SIG-M5 (cell line): ENCODE measurements at regions not wholly inside any gene's neighbourhood (a gene's known extent, or its start where the extent isn't known, plus 50 kb on each side); places are given as distances from the start of the nearest gene placed in this dataset.
"Not testable (repeated sequence)": the region's sequence is repeated elsewhere in the genome, so short reads cannot be mapped to it uniquely, and the experiment has no call there.

Experiments
- DNase-seq: peaks from one replicate; lab custom pipeline; 2025; lab: John Stamatoyannopoulos, UW

DNA sequence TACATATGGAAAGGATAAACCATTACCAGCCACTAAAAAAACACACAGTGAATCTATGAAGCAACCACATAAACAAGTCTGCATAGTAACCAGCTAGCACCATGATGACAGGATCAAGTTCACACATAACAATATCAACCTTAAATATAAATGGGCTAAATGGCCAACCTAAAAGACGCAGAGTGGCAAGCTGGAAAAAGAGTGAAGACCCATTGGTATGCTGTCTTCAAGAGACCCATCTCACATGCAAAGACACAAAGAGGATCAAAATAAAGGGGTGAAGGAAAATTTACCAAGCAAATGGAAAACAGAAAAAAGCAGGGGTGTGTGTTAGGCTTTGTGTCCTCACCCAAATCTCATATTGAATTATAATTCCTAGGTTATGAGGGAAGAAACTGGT lies 909.2 kb downstream of the EPHA7 start:
- DNase-seq, result no peak

DNA sequence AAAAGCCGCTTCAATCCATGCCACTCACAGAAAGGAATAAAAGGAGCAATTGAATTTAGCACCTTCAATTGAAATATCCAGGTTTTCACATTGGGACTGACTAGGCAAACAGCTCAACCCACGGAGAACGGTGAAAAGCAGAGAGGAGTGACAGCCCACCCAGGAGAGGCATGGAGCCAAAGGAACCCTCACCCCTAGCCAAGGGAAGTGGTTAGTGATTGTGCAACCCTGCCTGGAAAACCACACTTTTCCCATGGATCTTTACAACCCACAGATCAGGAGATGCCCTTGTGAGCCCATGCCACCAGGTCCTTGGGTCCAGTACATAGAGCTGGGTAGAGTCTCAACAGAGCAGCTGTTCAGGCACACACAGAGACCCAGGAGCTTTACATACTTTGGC lies 911.8 kb downstream of the EPHA7 start:
- no peak for DNase-seq

DNA sequence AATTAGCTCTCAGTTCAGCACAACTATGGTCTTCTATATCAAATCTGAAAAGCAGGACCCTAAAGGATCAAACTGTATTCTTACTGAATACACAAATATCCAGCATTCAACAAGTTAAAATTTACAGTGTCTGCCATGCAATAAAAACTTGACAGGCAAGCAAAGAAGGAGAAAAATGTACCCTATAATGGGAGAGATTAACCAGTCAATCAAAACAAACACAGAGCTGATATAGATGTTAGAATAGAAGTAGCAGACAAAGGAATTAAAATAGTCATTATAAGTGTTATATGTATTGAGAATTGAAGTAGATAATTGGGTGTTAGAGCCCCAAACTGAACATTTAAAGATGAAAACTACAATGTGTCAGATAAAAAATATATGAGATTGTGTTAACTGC lies 914.9 kb downstream of the EPHA7 start:
- no peak for DNase-seq

DNA sequence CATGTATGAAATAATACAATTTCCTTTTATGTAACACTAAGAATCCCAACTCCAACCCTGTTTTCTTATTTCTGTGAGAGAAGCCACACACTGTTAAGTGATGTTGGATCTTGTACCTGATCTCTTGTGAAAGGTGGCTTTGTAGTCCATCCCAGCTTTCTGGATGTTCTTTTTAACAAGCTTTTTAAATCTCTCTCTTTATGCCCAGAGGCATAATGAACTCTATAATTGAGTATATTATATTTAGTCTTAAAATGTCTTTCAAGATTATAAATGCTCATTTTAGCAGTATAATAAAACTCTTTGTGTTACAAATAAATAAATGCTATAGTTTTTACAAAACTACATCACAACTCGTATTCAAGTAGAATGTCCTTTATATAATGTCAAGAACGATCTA lies 922.1 kb downstream of the EPHA7 start:
- DNase-seq, result no peak

DNA sequence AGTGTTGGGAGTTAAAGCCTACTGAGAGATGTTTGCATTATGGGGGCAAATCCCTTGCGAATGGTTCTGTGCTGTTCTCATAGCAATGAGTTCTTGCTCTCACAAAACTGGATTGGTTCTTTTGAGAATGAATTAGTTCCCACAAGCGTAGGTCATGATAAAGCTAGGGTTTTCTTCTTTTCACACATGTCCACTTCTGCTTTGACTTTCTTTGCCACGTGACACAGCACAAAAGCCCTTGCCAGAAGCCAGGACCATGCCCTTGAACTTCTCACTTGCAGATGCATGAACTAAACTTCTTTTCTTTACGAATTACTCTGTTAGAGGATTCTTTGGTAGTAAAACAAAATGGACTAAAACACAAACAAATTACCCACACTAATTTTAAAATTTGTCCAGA lies 922.8 kb downstream of the EPHA7 start:
- DNase-seq, result no peak

DNA sequence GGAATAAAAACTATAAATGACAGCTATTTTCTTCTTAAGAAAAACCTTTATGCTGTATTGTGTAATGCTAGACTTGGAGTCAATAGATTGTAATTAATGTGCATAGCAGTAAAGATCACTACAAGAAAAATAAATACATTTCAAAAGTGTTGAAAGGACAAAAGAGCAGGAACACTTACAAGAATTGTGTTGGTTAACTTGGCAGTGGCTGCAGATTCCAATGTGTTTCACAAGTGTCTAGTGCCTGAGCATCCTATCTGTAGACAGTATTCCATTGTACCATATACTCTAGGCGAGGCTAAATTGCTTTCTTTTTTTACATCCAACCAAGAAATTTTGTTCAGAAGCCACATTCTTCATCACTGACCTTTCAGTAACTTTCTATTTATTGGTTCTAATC lies 924.1 kb downstream of the EPHA7 start:
- DNase-seq, result no peak

DNA sequence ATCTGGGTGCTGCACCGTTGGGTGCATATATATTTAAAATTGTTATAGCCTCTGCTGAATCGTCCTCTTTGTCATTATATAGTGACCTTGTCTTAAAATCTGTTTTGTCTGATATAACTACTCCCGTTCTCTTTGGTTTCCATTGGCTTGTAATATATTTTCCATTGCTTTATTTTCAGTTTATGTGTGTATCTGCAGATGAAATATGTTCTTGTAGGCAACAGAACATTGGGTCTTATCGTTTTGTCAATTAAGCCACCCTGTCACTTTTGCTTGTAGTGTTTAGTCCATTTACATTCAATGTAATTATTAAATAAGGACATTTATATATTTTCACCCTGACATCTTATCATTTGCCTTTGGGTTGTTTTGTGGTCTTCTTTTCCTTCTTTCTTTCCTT lies 933.9 kb downstream of the EPHA7 start:
- no peak for DNase-seq

DNA sequence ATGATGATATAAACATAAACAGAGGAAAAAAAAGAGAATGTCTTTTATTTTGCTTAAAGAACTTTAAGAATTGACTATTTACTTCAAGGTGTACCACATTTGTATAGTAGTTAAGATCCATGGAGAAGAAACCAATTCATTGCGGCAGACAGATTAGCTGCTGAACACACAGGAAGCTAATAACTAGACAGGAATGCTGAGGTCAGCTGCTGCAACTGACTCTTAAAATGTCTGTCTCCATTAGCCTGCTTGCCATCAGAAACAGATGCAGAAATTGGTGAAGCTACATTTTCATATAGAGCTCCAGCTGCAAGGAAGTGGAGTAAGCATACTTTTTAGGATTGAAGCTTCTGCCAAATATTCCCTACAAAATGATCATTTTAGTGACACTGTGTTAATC lies 939.5 kb downstream of the EPHA7 start:
- DNase-seq, result no peak

DNA sequence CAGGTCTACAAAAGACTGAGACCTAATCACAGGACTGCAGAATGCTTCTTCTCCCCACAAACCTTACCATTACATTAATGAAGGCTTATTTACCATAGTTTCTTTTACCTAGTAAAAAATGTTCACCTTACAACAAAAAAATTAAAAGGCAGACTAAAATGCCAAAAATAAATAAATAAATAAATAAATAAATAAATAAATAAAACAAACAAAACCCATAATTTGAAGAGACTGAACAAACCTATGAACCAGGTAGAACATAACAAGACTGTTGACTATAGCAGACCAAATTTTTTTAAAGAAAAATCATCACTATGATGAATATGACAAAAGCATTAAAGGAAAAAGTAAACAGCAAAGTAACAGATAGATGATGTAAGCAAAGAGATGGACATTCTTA lies 946.3 kb downstream of the EPHA7 start:
- no peak for DNase-seq

DNA sequence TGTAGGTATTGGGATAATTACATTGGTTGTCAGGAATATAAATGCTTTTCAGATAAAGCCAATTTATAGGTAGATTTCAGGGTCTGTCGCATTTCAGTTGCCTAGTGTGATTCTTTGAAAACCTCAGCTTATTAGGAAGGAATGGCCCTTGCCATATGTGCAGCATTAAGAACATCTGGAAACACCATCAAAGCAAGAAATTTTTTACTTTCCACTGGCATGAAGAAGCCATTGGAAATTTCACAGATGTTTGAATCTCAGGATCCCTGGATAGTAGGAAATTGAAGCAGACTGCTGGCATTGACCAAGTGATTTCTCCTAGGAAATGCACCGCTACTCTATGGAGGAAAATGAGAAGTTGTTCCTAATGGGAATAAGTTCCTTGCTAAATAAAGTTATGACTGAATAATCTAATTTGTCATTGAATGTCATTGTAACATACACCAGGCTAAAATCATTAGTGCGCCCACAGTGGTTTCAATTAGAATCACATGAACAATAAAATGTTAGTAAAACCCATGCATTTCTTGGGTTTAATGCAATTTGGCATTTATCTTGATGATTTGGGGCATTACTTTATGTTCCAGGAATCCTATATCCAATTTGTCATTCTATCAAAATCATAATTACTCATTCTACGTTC lies 950.1 kb downstream of the EPHA7 start:
- DNase-seq, result no peak

DNA sequence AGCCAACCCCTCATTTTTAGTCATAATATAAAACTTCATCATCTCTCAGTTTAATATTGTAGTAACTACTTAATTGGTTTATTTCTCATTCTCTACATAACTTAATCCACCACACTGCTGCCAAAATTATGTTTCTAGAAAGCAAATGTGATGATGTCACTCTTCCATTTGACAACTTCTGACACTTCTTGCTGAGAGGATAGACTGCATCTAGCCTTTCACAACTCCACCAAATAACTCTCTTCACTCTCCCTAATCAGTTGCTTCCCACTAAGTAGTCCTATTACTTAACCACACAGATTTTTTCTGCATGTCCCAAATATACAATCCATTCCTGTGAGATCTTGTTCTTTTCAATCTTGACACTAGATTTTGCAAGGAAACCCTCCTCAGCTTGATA lies 951.3 kb downstream of the EPHA7 start:
- no peak for DNase-seq

DNA sequence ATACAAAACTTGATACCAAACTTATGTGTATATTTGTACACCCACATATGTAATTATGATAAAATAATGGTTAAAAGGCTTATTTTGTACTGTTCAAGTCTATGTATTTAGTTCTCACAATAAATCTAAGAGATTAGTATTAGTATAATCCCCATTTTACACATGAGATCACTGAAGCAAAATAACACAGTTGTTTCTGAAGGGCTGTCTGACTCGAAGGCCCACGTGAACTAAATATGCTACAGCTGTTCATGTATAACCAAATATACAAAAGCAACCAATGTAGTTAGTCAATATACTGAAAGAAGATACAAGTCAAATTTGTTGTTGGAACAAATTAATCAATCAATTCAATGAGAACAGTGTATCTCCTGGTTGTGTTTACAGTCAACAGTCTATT lies 959.2 kb downstream of the EPHA7 start:
- DNase-seq, result no peak

DNA sequence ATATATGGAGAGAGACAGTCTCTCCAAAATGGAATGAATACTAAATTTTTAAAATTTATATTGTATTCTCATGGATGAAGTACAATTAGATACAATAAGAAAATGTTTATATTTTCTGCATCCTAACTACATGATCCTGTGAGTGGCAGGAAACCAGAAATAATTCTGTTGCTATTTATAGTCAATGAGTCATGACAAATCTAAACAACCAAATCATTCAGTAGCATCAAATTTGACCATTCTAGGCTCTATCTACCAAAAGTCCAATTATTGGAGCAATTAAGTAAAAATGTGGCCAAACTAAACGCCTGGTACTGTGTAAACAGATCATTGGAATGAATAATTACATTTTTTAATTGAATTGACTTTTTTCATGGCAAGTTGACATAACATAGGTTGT lies 959.8 kb downstream of the EPHA7 start:
- DNase-seq, result no peak

DNA sequence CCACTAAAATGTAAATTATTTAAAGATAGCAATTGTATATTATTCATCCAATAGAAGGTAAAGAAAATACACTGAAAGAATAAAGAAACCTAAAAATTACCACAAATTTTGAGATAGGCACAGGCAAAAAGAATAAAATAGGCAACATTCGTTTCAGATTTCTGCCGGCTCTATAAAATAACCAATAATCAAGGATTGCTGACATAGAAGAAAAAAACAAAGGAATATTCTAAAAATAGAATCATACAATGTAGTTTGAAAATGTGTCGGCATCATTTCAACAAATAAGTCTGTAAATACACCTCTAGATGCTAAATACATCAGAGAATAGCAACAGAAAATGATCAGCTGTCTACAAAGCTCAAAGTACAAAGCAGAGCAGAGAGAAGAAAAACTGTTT lies 973.3 kb downstream of the EPHA7 start:
- no peak for DNase-seq

DNA sequence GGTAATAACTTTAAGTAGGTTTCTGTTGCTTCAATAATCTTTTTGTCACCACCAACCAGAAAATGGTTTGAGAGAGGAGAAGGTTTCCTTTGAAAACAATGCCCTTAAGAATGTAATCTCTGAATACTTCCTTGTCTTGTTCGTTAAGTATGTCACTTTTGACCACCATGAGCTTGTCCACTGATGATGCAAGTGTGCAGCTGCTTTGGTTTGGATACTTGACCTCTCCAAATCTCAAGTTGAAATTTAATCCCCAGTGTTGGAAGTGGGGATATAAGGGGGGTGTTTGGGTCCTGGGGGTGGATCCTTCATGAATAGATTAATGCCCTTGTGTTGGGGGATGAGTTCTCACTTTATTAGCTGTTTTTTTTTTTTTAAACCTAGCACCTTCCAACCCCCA lies 985.4 kb downstream of the EPHA7 start:
- no peak for DNase-seq

DNA sequence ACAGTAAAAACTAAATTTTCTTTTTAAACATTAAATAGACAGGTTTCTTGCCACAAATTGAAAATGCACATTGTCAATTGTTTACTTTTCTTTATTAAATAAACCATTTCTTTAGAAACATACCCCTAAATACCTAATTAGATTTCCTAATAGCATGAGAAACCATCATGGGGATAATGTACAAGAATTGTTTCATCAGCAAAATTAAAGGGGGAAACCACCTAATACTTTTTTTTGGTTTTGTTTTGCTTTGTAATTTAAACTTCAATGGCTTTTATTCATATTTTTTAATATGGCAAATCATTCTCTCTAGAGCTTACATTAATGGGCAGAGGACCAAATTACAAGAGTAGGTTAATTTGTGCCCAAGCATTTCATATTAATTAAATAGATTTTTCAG lies 987.9 kb downstream of the EPHA7 start:
- DNase-seq, result no peak

DNA sequence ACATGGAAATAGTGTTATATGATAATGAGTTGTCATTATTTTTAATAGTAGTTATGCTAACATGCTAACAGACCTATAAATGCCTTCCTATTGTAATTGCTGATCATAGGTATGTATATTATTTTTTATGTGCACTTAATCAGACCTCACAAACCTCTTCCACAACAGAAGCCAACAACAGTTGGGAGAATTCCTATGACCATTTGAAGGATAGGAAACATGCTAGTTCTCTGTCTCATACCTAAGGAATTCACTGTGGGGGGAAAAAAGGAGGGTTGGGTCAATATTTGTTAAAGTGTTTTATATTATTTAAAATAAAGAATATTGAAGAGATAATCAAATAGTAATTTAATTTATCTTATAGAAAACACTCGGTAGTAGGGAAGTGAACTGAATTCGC lies 990.9 kb downstream of the EPHA7 start:
- no peak for DNase-seq

DNA sequence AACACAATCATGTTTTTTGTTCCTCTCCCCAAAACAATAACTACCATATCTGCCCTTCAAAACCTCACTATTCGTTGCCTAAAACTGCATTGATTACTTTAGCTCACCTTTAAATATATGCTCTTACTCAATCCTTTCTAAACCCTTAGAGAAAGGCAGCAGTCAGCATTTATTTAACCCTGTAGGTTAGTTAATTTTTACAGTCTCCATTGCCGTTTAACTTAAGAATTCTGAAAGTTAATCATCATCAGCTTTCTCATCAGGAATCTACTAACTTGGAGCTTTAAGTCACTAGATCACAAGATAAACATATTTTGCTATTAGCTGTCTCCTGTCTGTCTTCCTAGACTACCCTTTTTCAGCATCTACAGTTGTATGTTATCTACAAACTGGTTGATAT lies 991.9 kb downstream of the EPHA7 start:
- DNase-seq, result no peak

DNA sequence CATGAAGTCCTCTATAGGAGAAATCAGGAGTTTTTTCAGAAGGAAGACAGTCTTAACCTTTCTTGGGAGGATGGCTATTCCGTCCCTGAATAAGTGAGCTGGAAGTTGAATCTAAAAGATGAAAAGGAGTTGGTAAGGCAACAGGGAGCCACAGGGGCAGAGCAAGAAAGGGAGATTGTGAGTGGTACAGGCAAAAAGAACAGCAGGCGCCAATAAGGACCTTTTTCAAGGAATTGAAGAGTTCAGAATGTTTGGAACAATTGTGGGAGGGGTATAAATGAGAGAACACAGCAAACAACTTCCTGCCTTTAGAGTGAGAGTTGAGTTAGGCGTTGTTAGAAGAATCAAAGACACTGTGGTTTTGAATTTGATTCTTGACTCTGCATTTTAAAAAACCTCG lies 1003.7 kb downstream of the EPHA7 start:
- no peak for DNase-seq

DNA sequence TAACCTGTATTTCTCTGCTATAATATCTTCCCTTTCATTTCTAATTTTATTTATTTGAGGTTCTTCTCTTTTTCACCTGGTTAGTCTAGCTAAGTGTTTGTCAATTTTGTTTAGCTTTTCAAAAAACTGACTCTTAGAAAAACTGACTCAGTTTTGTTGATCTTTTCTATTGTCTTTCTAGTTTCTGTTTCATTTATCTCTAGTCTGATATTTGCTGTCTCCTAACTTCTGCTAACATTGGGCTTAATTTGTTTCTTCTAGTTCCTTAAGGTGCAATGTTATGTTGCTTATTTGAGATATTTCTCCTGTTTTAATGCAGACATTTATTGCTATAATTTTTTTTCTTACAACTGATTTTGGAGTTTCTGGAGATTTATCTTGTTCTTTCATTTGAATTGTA lies 1011.0 kb downstream of the EPHA7 start:
- DNase-seq, result no peak

DNA sequence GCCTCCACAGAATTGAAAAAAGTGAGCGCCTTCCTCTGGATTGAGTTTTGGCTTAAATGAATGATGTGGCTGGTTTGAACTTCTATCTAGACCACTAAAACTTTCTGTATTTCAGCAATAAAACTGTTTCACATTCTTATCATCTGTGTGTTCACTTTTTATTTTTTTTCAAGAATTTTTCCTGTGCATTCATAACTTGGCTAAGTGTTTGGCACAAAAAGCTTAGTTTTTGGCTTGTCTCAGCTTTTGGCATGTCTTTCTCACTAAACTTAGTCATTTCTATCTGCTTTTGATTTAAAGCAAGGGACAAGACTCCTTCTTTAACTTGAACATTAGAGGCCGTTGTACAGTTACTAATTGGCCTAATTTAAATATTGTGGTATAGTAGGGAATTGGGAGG lies 1015.1 kb downstream of the EPHA7 start:
- DNase-seq, result no peak

DNA sequence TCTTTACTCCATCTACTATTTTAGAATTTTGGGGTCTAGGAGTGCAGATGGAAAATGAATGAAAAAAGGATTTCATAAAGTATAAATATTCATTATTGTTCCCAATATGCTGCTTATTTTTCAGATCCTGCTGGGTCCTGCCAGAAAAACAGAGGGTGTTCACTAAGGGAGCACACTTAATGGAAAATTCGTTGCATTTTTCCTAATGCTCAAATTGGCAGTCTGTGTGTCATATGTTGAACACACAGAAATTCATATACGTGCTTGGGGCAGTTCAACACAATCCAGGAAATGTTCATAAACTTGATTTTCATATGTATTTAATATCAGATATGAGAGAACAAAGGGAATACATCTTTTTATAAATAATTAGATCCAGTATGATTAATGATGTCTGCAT lies 1019.4 kb downstream of the EPHA7 start:
- no peak for DNase-seq

DNA sequence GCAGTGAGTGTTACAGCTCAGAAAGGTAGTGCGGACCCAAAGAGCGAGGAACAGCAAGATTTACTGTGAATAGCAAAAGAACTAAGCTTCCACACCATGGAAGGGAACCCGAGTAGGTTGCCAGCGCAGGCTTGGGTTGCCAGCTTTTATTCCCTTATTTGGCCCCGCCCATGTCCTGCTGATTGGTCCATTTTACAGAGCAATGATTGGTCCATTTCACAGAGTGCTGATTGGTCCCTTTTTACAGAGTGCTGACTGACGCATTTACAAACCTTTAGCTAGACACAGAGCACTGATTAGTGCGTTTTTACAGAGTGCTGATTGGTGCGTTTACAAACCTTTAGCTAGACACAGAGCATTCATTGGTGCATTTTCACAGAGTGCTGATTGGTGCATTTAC lies 1030.7 kb downstream of the EPHA7 start:
- not testable (repeated sequence) for DNase-seq

DNA sequence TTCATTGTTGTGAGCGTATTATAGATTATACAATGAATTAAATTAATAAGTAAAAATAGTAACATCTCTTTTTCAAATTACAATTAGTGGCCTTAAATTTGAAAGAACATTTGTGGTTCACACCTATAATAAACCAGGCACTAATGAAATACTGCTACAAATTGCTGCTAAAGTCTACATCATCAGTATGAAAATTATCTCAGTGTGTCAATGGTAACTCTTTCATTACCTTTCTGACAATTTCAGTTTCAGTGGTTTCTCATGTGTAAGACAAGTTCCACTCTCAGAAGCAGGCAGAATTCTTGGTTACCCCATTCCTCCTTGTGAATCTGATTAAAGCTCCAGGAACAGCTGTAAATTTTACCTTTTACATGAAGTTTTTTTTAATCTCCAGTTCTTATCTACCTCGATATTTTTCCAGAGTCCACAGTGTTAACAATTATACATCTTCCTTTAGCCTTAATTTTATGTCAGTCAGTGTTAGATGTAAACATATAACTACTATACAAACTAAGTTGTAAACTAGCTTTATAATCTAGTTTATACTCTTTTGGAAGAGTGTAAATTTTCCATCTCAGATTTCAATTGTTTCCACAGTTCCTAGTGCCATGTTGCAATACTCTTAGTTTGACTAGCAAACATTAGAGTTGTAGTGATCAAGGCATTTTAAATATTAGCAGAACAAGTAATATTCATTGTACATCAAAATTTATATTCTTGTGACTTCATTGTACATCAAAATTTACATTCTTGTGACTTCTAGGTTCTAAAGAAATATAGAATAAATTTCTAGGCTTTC lies 1038.4 kb downstream of the EPHA7 start:
- DNase-seq, result no peak
